ENCODE measurements at regions not wholly inside any gene's neighbourhood (a gene's known extent, or its start where the extent isn't known, plus 50 kb on each side); places are given as distances from the start of the nearest gene placed in this dataset.

GRCh38 chr9:89849096-89849495 is 244.3 kb downstream of the GADD45G start:
- H3K27ac ChIP-seq (ENCODE audit: low read depth, low read length) = no peak overlapping the region
- H3K9me3 ChIP-seq (ENCODE audit: control insufficient read depth, insufficient read depth, low read length) = no peaks in the 10 kb centered on the region
- H3K4me3 ChIP-seq (ENCODE audit: low read depth, low read length) = no peak overlapping the region
- ChIA-PET CTCF (no interaction called here), POLR2A (no interaction called here)
- no peak for TF ChIP-seq CTCF (IDR thresholded peaks at IDR 0.05; ENCODE audit: low read depth, low read length)
- DNase-seq (ENCODE audit: low read depth, low spot score) = no peak
- H3K27me3 ChIP-seq (ENCODE audit: control insufficient read depth, insufficient read depth, low read length) = no peaks in the 10 kb centered on the region

GRCh38 chr9:89850153-89850552 is 245.3 kb downstream of the GADD45G start:
- POLR2A ChIA-PET = no interaction called here
- no peak for TF ChIP-seq CTCF (IDR thresholded peaks at IDR 0.05; ENCODE audit: low read depth, low read length)

GRCh38 chr9:89850631-89851325 is 246.0 kb downstream of the GADD45G start:
- ChIA-PET POLR2A (interaction anchor here (0.6 kb wide), 1 partner anchor 1559 kb away, joined by 3 read pairs; no protein-coding TSS in a partner anchor), CTCF (no interaction called here)
- H3K27ac ChIP-seq (ENCODE audit: low read depth, low read length) = no peak overlapping the region
- H3K4me3 ChIP-seq (ENCODE audit: low read depth, low read length) = no peak overlapping the region
- no peak for DNase-seq (ENCODE audit: low read depth, low spot score)
- H3K27me3 ChIP-seq (ENCODE audit: control insufficient read depth, insufficient read depth, low read length) = no peaks in the 10 kb centered on the region
- H3K9me3 ChIP-seq (ENCODE audit: control insufficient read depth, insufficient read depth, low read length) = no peaks in the 10 kb centered on the region
- TF ChIP-seq CTCF (IDR thresholded peaks at IDR 0.05; ENCODE audit: low read depth, low read length) = no peak

More at GRCh38 chr9:89850153-89850552, 245.3 kb downstream of the GADD45G start:
- Histone ChIP-seq H3K27ac (ENCODE audit: low read depth, low read length) (no peak overlapping the region), H3K27me3 (ENCODE audit: control insufficient read depth, insufficient read depth, low read length) (no peaks in the 10 kb centered on the region), H3K4me3 (ENCODE audit: low read depth, low read length) (no peak overlapping the region), H3K9me3 (ENCODE audit: control insufficient read depth, insufficient read depth, low read length) (no peaks in the 10 kb centered on the region)
- CTCF ChIA-PET = no interaction called here
- no peak for DNase-seq (ENCODE audit: low read depth, low spot score)

- no peak overlapping the region for H3K4me3 ChIP-seq (ENCODE audit: low read depth, low read length)
- no peaks in the 10 kb centered on the region for H3K27me3 ChIP-seq (ENCODE audit: control insufficient read depth, insufficient read depth, low read length)
- H3K27ac ChIP-seq (ENCODE audit: low read depth, low read length) = no peak overlapping the region
- POLR2A ChIA-PET = no interaction called here
- no peaks in the 10 kb centered on the region for H3K9me3 ChIP-seq (ENCODE audit: control insufficient read depth, insufficient read depth, low read length)
- TF ChIP-seq CTCF (IDR thresholded peaks at IDR 0.05; ENCODE audit: low read depth, low read length) = no peak
- CTCF ChIA-PET = no interaction called here
- DNase-seq (ENCODE audit: low read depth, low spot score) = no peak
Measured at GRCh38 chr9:89853161-89853560, 248.3 kb downstream of the GADD45G start.

- DNase-seq (ENCODE audit: low read depth, low spot score) = no peak
- no peaks in the 10 kb centered on the region for H3K9me3 ChIP-seq (ENCODE audit: control insufficient read depth, insufficient read depth, low read length)
- H3K27me3 ChIP-seq (ENCODE audit: control insufficient read depth, insufficient read depth, low read length) = no peaks in the 10 kb centered on the region
- no peak overlapping the region for H3K4me3 ChIP-seq (ENCODE audit: low read depth, low read length)
- TF ChIP-seq CTCF (IDR thresholded peaks at IDR 0.05; ENCODE audit: low read depth, low read length) = no peak
- no peak overlapping the region for H3K27ac ChIP-seq (ENCODE audit: low read depth, low read length)
- CTCF ChIA-PET = no interaction called here
- POLR2A ChIA-PET = no interaction called here
Measured at GRCh38 chr9:89853931-89854330, 249.1 kb downstream of the GADD45G start.

Measured in AG04450 (cell line).